ENCODE measurements at regions not wholly inside any gene's neighbourhood (a gene's known extent, or its start where the extent isn't known, plus 50 kb on each side); places are given as distances from the start of the nearest gene placed in this dataset.

- no peak for TF ChIP-seq ZNF274 (IDR thresholded peaks at IDR 0.05; ENCODE audit: low read depth, low read length)
These were observed 386.7 kb downstream of the SPRY1 start for GRCh38 chr4:123783151-123783790.

GRCh38 chr4:123783921-123784320 is 387.3 kb downstream of the SPRY1 start:
- TF ChIP-seq ZNF274 (IDR thresholded peaks at IDR 0.05; ENCODE audit: low read depth, low read length): no peak
- H3K4me3 ChIP-seq (ENCODE audit: low read length): no peak overlapping the region

More at GRCh38 chr4:123783151-123783790, 386.7 kb downstream of the SPRY1 start:
- no peak overlapping the region for H3K4me3 ChIP-seq (ENCODE audit: low read length)

GRCh38 chr4:123784626-123785025 is 388.0 kb downstream of the SPRY1 start:
- no peak overlapping the region for H3K4me3 ChIP-seq (ENCODE audit: low read length)
- TF ChIP-seq ZNF274 (IDR thresholded peaks at IDR 0.05; ENCODE audit: low read depth, low read length): no peak

GRCh38 chr4:123785538-123785937 is 388.9 kb downstream of the SPRY1 start:
- no peak overlapping the region for H3K4me3 ChIP-seq (ENCODE audit: low read length)
- no peak for TF ChIP-seq ZNF274 (IDR thresholded peaks at IDR 0.05; ENCODE audit: low read depth, low read length)

- no peak overlapping the region for H3K4me3 ChIP-seq (ENCODE audit: low read length)
- no peak for TF ChIP-seq ZNF274 (IDR thresholded peaks at IDR 0.05; ENCODE audit: low read depth, low read length)
These were observed 389.7 kb downstream of the SPRY1 start for GRCh38 chr4:123786163-123786915.

- H3K4me3 ChIP-seq (ENCODE audit: low read length): no peak overlapping the region
- TF ChIP-seq ZNF274 (IDR thresholded peaks at IDR 0.05; ENCODE audit: low read depth, low read length): no peak
These were observed 390.3 kb downstream of the SPRY1 start for GRCh38 chr4:123786920-123787319.

GRCh38 chr4:123787512-123788080 is 391.0 kb downstream of the SPRY1 start:
- no peak for TF ChIP-seq ZNF274 (IDR thresholded peaks at IDR 0.05; ENCODE audit: low read depth, low read length)
- no peak overlapping the region for H3K4me3 ChIP-seq (ENCODE audit: low read length)

- TF ChIP-seq ZNF274 (IDR thresholded peaks at IDR 0.05; ENCODE audit: low read depth, low read length): no peak
These were observed 392.0 kb downstream of the SPRY1 start for GRCh38 chr4:123788577-123788976.

GRCh38 chr4:123790681-123791080 is 394.1 kb downstream of the SPRY1 start:
- no peak for TF ChIP-seq ZNF274 (IDR thresholded peaks at IDR 0.05; ENCODE audit: low read depth, low read length)
- no peak overlapping the region for H3K4me3 ChIP-seq (ENCODE audit: low read length)

More at GRCh38 chr4:123788577-123788976, 392.0 kb downstream of the SPRY1 start:
- no peak overlapping the region for H3K4me3 ChIP-seq (ENCODE audit: low read length)

- TF ChIP-seq ZNF274 (IDR thresholded peaks at IDR 0.05; ENCODE audit: low read depth, low read length): no peak
- H3K4me3 ChIP-seq (ENCODE audit: low read length): no peak overlapping the region
These were observed 405.6 kb downstream of the SPRY1 start for GRCh38 chr4:123802082-123802645.

GRCh38 chr4:123802933-123803332 is 406.3 kb downstream of the SPRY1 start:
- no peak overlapping the region for H3K4me3 ChIP-seq (ENCODE audit: low read length)
- no peak for TF ChIP-seq ZNF274 (IDR thresholded peaks at IDR 0.05; ENCODE audit: low read depth, low read length)

GRCh38 chr4:123804196-123804721 is 407.7 kb downstream of the SPRY1 start:
- H3K4me3 ChIP-seq (ENCODE audit: low read length): no peak overlapping the region
- no peak for TF ChIP-seq ZNF274 (IDR thresholded peaks at IDR 0.05; ENCODE audit: low read depth, low read length)

- no peak overlapping the region for H3K4me3 ChIP-seq (ENCODE audit: low read length)
- no peak for TF ChIP-seq ZNF274 (IDR thresholded peaks at IDR 0.05; ENCODE audit: low read depth, low read length)
These were observed 409.5 kb downstream of the SPRY1 start for GRCh38 chr4:123806056-123806455.

- TF ChIP-seq ZNF274 (IDR thresholded peaks at IDR 0.05; ENCODE audit: low read depth, low read length): no peak
- no peak overlapping the region for H3K4me3 ChIP-seq (ENCODE audit: low read length)
These were observed 410.6 kb downstream of the SPRY1 start for GRCh38 chr4:123807187-123807586.

All from GM08714 (cell line).